ENCODE measurements at regions not wholly inside any gene's neighbourhood (a gene's known extent, or its start where the extent isn't known, plus 50 kb on each side); places are given as distances from the start of the nearest gene placed in this dataset.

DNA sequence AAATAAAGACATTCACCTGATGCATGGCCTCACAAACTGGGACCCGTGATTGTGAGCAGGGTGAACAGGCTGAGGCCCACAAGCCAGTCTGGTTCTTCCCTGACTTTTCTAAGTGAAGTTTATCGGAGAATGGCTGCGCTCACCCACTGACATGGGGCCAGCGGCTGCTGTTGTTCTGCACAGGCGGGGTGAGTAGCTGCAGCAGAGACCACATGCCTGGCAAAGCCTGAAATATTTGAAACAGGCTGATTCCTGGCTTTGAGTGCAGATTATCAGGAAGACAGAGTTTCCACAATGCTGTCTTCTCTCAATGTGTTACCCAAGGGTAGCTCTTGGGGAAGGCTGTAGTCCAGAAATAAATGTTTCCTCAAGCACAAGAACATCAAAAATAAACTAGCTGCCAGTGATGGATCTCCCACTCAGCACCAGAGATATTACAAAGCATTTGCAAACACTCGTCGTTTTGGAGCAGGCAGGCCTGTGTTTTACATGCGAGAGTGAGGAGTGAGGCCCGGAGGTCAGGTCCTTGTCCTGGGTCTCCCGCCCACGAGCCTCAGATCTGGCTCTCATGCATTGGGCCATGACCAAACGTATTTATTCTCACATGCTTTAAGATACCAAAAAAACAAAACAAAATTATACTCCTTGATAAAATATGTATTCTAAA is 647.1 kb downstream of the GALR1 start:
- TF ChIP-seq, protein P1, sequence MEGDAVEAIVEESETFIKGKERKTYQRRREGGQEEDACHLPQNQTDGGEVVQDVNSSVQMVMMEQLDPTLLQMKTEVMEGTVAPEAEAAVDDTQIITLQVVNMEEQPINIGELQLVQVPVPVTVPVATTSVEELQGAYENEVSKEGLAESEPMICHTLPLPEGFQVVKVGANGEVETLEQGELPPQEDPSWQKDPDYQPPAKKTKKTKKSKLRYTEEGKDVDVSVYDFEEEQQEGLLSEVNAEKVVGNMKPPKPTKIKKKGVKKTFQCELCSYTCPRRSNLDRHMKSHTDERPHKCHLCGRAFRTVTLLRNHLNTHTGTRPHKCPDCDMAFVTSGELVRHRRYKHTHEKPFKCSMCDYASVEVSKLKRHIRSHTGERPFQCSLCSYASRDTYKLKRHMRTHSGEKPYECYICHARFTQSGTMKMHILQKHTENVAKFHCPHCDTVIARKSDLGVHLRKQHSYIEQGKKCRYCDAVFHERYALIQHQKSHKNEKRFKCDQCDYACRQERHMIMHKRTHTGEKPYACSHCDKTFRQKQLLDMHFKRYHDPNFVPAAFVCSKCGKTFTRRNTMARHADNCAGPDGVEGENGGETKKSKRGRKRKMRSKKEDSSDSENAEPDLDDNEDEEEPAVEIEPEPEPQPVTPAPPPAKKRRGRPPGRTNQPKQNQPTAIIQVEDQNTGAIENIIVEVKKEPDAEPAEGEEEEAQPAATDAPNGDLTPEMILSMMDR (IDR thresholded peaks at IDR 0.05; ENCODE audit: extremely low read depth, insufficient read depth, missing control alignments): no peak
- no peak for DNase-seq (ENCODE audit: low spot score)
- in situ Hi-C loops (cut with MboI; ENCODE audit: low pct_unique_long_range_greater_than_20kb, low sequenced_read_pairs, unreplicated experiment): no loop called here

DNA sequence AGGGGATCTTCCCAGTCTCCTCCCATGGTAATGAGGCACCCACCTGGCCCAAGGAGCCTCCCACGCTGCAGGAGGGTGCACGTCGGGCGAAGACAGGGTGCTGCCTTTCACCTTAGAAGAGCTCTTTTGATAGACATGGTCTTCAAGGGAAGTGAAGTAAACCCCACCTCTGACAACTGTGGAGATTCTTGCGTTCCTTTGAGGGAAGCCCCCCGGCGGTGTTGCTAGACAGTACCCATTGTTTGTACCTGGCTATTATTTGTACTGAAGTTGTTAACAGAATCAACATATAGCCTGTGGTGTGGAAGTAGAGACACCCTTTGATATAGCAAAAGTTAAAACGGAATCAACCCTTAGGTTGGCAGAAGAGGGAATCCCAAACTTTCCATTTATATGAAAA is 648.0 kb downstream of the GALR1 start:
- no peak for DNase-seq (ENCODE audit: low spot score)
- in situ Hi-C loops (cut with MboI; ENCODE audit: low pct_unique_long_range_greater_than_20kb, low sequenced_read_pairs, unreplicated experiment): no loop called here
- TF ChIP-seq, protein P1 (IDR thresholded peaks at IDR 0.05; ENCODE audit: extremely low read depth, insufficient read depth, missing control alignments): no peak

DNA sequence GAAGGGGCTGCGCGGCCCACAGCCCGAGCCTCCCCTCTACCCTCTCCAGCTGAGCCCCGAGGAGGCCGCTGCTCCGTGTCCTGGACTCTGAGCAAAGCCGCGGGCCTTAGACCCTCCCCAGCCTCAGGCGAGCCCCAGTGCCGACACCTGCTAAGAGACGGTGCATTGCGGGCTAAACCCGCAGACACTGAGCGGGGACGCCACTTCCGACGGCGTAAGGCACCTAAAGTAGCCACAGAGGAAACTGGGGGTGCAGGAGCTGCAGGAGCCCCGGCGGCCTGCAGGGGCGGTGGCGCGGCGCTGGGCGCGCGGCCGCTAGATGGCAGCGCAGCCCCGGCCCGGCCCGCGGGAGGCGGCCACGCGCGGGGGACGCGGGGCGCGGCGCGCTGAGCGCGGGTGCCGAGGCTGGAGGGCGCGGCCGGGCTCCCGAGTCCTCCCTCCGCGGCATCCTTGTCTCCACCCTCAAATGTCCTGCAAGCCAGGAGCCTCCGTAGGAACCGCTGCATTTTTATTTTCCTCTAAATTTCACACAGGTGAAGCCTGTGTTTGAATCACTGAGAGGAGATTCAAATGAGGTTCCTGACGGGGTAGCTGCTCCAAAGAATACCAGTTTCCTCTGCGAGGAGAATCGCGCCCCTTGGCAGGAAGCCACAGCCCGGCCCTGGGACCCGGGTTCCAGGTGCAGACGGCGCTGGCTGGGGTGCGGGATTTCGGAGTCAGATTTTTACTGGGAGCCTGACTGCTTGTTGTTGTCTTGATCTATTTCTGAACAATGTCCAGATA is 650.5 kb downstream of the GALR1 start:
- peak; percentile 77 for DNase-seq (ENCODE audit: low spot score)
- in situ Hi-C loops (cut with MboI; ENCODE audit: low pct_unique_long_range_greater_than_20kb, low sequenced_read_pairs, unreplicated experiment): no loop called here
- TF ChIP-seq, protein P1 (IDR thresholded peaks at IDR 0.05; ENCODE audit: extremely low read depth, insufficient read depth, missing control alignments): peak; percentile 100

DNA sequence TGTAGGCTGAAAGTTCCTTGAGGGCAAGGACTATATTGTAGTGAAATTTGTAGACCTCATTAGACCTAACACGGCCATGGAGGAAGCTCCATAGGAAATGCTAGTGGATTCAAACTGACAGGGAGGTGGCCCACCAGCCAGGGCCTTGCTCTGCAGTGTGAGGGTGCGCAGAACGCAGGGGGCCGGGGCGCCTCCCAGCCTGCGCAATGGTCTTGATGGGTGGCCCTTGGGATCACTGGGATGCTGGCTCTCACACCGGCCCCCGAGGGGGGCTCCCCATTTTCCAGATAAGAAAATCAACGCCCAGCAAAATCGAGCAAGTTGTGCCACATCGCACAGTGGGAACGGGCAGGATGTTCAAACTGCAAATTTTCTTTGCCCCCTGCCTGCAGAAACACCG is 655.4 kb downstream of the GALR1 start:
- in situ Hi-C loops (cut with MboI; ENCODE audit: low pct_unique_long_range_greater_than_20kb, low sequenced_read_pairs, unreplicated experiment): no loop called here
- TF ChIP-seq, protein P1 (IDR thresholded peaks at IDR 0.05; ENCODE audit: extremely low read depth, insufficient read depth, missing control alignments): no peak
- DNase-seq (ENCODE audit: low spot score): no peak

DNA sequence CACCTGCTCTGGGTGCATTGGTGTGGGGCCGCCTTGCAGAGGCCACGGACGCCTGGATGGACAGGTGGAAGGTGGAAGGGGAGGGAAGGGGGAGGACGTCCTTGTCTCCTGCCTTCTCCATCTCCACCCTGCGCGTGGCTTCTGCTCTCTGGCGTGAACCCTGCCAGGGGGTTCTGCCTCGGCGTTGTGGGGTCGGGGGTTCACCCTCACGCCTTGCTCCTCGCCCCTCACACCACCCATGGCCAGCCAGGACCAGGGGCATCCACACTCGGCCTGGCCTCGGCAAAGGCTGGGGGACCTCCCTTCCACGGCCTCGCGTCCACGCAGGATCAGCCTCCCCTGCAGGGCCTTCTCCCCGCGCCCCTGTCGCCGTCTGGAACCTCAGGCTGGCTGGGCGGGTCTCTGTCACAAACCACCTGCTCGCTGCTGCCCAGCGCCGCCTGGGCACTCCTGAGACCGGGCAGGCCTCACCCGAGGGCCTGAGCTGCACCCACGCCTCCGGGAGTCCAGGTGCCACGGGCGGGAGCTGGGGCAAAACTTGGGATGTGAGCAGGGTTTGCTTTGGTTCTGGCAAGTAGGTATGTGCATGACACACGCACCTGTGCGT is 655.9 kb downstream of the GALR1 start:
- in situ Hi-C loops (cut with MboI; ENCODE audit: low pct_unique_long_range_greater_than_20kb, low sequenced_read_pairs, unreplicated experiment): no loop called here
- TF ChIP-seq, protein P1 (IDR thresholded peaks at IDR 0.05; ENCODE audit: extremely low read depth, insufficient read depth, missing control alignments): no peak
- no peak for DNase-seq (ENCODE audit: low spot score)

DNA sequence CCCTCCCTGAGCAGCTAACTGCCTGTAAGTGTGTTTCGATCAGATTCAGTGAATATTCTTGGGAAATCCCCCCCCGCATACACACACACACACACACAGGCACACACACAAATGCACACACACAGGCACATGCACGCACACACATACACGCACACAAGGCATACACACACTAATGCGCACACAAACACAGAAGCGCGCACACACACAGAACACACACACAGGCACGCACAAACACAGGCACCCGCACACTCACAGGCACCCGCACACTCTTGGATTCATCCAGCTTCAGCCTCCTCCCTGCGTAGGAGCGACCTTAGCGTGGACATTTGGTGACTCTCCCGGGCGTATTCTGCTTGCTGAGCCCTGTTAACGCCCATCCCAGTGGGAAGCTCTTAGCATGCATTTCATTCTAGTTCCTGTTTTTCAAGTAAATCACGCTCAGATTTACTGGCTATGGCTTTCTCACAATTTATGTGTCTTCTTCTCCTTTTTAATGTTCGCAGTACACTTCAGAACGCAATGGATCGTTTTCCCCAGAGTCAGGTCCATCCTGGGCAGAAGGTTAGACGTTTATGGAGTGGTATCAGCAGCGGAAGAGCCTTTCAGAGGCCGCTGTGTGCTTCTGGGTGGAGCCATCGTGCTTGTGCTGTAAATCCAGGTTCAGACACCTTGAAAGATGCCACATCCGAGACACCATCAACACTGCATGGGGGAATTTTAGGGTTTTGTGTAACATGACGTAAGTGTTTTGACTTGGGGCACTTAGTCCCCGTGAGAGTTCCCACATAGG is 656.6 kb downstream of the GALR1 start:
- in situ Hi-C loops (cut with MboI; ENCODE audit: low pct_unique_long_range_greater_than_20kb, low sequenced_read_pairs, unreplicated experiment): no loop called here
- TF ChIP-seq, protein P1 (IDR thresholded peaks at IDR 0.05; ENCODE audit: extremely low read depth, insufficient read depth, missing control alignments): no peak
- DNase-seq (ENCODE audit: low spot score): no peak
